BJ (cell line): ENCODE measurements at regions not wholly inside any gene's neighbourhood (a gene's known extent, or its start where the extent isn't known, plus 50 kb on each side); places are given as distances from the start of the nearest gene placed in this dataset.

Source experiments
- CTCF ChIA-PET: fragments of 350-600 bp; formaldehyde crosslinking; extraction: SDS; loops from one replicate; lab custom pipeline; 2021; ENCODE audit warnings: antibody characterized with exemption, inconsistent platforms; lab: Yijun Ruan, JAX
- POLR2A ChIA-PET: fragments of 300-600 bp; sonication (Branson Sonifier 250); formaldehyde crosslinking; extraction: SDS; loops from one replicate; lab custom pipeline; 2021; ENCODE audit warnings: antibody characterized with exemption; lab: Charles Lee
- DNase-seq: peaks from one replicate; pipeline ENCODE4 v3.0.0-alpha.2; 2011; ENCODE audit warnings: low read depth
- H3K27me3 ChIP-seq: 2 replicates; pipeline ENCODE4 v1.6.0; 2011; ENCODE audit warnings: low read length; ENCODE audit not compliant: control insufficient read depth, insufficient read depth
- H3K36me3 ChIP-seq: 2 replicates; pipeline ENCODE4 v1.5.1; 2011; ENCODE audit warnings: low read length; ENCODE audit not compliant: control insufficient read depth, insufficient read depth
- H3K4me3 ChIP-seq: 2 replicates; pipeline ENCODE4 v1.5.1; 2011; ENCODE audit warnings: low read depth, mild to moderate bottlenecking, control low read depth, low read length
- TF ChIP-seq, protein P1 (sequence below): IDR thresholded peaks from 2 replicates; pipeline ENCODE4 v1.5.1; 2011; ENCODE audit warnings: low read depth, mild to moderate bottlenecking, control low read depth, inconsistent platforms, low read length, moderate library complexity; ENCODE audit not compliant: insufficient read depth

GRCh38 chr2:237213315-237214022, 127.8 kb downstream of the COPS8 start:
- ChIA-PET CTCF (no interaction called here), POLR2A (no interaction called here)
- H3K36me3 ChIP-seq = no peaks in the 10 kb centered on the region
- no peak overlapping the region for H3K4me3 ChIP-seq
- DNase-seq = no peak
- TF ChIP-seq, protein P1, sequence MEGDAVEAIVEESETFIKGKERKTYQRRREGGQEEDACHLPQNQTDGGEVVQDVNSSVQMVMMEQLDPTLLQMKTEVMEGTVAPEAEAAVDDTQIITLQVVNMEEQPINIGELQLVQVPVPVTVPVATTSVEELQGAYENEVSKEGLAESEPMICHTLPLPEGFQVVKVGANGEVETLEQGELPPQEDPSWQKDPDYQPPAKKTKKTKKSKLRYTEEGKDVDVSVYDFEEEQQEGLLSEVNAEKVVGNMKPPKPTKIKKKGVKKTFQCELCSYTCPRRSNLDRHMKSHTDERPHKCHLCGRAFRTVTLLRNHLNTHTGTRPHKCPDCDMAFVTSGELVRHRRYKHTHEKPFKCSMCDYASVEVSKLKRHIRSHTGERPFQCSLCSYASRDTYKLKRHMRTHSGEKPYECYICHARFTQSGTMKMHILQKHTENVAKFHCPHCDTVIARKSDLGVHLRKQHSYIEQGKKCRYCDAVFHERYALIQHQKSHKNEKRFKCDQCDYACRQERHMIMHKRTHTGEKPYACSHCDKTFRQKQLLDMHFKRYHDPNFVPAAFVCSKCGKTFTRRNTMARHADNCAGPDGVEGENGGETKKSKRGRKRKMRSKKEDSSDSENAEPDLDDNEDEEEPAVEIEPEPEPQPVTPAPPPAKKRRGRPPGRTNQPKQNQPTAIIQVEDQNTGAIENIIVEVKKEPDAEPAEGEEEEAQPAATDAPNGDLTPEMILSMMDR = no peak
- no peaks in the 10 kb centered on the region for H3K27me3 ChIP-seq

- ChIA-PET POLR2A (no interaction called here), CTCF (no interaction called here)
- Histone ChIP-seq H3K4me3 (no peak overlapping the region), H3K36me3 (no peaks in the 10 kb centered on the region), H3K27me3 (no peaks in the 10 kb centered on the region)
- TF ChIP-seq, protein P1 = no peak
- DNase-seq = no peak
Observed at GRCh38 chr2:237214030-237214675, 128.5 kb downstream of the COPS8 start.

- H3K27me3 ChIP-seq = no peaks in the 10 kb centered on the region
- ChIA-PET CTCF (no interaction called here), POLR2A (interaction anchor here (0.6 kb wide), 1 partner anchor 16 kb away, joined by 5 read pairs; no protein-coding TSS in a partner anchor)
- TF ChIP-seq, protein P1 = no peak
- no peak overlapping the region for H3K4me3 ChIP-seq
- H3K36me3 ChIP-seq = no peaks in the 10 kb centered on the region
- no peak for DNase-seq
Observed at GRCh38 chr2:237214963-237215362, 129.3 kb downstream of the COPS8 start.

GRCh38 chr2:237217995-237218616, 132.4 kb downstream of the COPS8 start:
- H3K4me3 ChIP-seq = no peak overlapping the region
- POLR2A ChIA-PET = no interaction called here
- CTCF ChIA-PET = interaction anchor here (0.8 to 0.9 kb wide), 2 partner anchors 52 to 64 kb away, joined by 3 read pairs; no protein-coding TSS in a partner anchor

GRCh38 chr2:237218756-237219155, 133.1 kb downstream of the COPS8 start:
- TF ChIP-seq, protein P1 = no peak
- ChIA-PET CTCF (no interaction called here), POLR2A (no interaction called here)
- H3K27me3 ChIP-seq = no peaks in the 10 kb centered on the region
- H3K4me3 ChIP-seq = no peak overlapping the region
- no peaks in the 10 kb centered on the region for H3K36me3 ChIP-seq
- DNase-seq = no peak

More at GRCh38 chr2:237217995-237218616, 132.4 kb downstream of the COPS8 start:
- Histone ChIP-seq H3K27me3 (no peaks in the 10 kb centered on the region), H3K36me3 (no peaks in the 10 kb centered on the region)
- TF ChIP-seq, protein P1 = no peak
- DNase-seq = no peak
